Choroid plexus epithelial cell (primary cell): ENCODE measurements at regions not wholly inside any gene's neighbourhood (a gene's known extent, or its start where the extent isn't known, plus 50 kb on each side); places are given as distances from the start of the nearest gene placed in this dataset.

Source experiments
- DNase-seq: peaks from one replicate; pipeline ENCODE4 v3.0.0-alpha.2; 2010; ENCODE audit warnings: low read depth
- H3K4me3 ChIP-seq: 2 replicates; pipeline ENCODE4 v1.5.1; 2011; ENCODE audit warnings: low read depth, mild to moderate bottlenecking, control low read depth, low read length, moderate library complexity
- CTCF ChIP-seq: conservative IDR thresholded peaks from 2 replicates; pipeline ENCODE4 v1.5.1; 2011; ENCODE audit warnings: low read depth, mild to moderate bottlenecking, control low read depth, inconsistent platforms, low read length, moderate library complexity

- H3K4me3 ChIP-seq = no peak overlapping the region
- TF ChIP-seq CTCF = no peak
- no peak for DNase-seq
These were observed 69.3 kb upstream of the EGFLAM start for GRCh38 chr5:38189081-38189504.

GRCh38 chr5:38188591-38188990, 69.8 kb upstream of the EGFLAM start:
- DNase-seq = no peak
- no peak for TF ChIP-seq CTCF
- H3K4me3 ChIP-seq = no peak overlapping the region

- no peak for TF ChIP-seq CTCF
- no peak overlapping the region for H3K4me3 ChIP-seq
- DNase-seq = no peak
These were observed 70.8 kb upstream of the EGFLAM start for GRCh38 chr5:38187532-38187931.

GRCh38 chr5:38184627-38185026, 73.7 kb upstream of the EGFLAM start:
- H3K4me3 ChIP-seq = no peak overlapping the region
- DNase-seq = no peak
- TF ChIP-seq CTCF = no peak

GRCh38 chr5:38182991-38183390, 75.4 kb upstream of the EGFLAM start:
- H3K4me3 ChIP-seq = no peak overlapping the region
- no peak for TF ChIP-seq CTCF
- DNase-seq = no peak

- DNase-seq = no peak
- no peak for TF ChIP-seq CTCF
- H3K4me3 ChIP-seq = no peak overlapping the region
These were observed 90.3 kb upstream of the EGFLAM start for GRCh38 chr5:38168029-38168428.

GRCh38 chr5:38167562-38167996, 90.8 kb upstream of the EGFLAM start:
- no peak for DNase-seq
- no peak for TF ChIP-seq CTCF
- no peak overlapping the region for H3K4me3 ChIP-seq
